Activated CD4-positive, alpha-beta T cell treated with anti-CD3 and anti-CD28 coated beads for 36 hours (primary cell): ENCODE measurements at regions not wholly inside any gene's neighbourhood (a gene's known extent, or its start where the extent isn't known, plus 50 kb on each side); places are given as distances from the start of the nearest gene placed in this dataset.

Experiments
- ATAC-seq: fragments of 200-7000 bp; cut with Tn5 transposase; one replicate; pipeline ENCODE4 v1.10.0; 2021; ENCODE audit warnings: mild to moderate bottlenecking, moderate library complexity
- CTCF ChIA-PET: fragments of 350-600 bp; sonication (Branson Sonifier 250); formaldehyde crosslinking; loops from one replicate; lab custom pipeline; 2021; ENCODE audit warnings: antibody characterized with exemption; lab: Charles Lee
- POLR2A ChIA-PET: fragments of 350-600 bp; sonication (Branson Sonifier 250); formaldehyde crosslinking; loops from one replicate; lab custom pipeline; 2021; ENCODE audit warnings: antibody characterized with exemption, inconsistent platforms; lab: Charles Lee
- DNase-seq: peaks from one replicate; pipeline ENCODE4 v3.0.0-alpha.2; 2020
- H3K27ac Mint-ChIP-seq: one replicate; pipeline ENCODE4 v1.8.0; 2021; ENCODE audit warnings: mixed read lengths
- H3K27me3 Mint-ChIP-seq: one replicate; pipeline ENCODE4 v1.8.0; 2021; ENCODE audit warnings: mixed read lengths
- H3K36me3 Mint-ChIP-seq: one replicate; pipeline ENCODE4 v1.8.0; 2021; ENCODE audit warnings: low read depth, mixed read lengths
- H3K4me1 Mint-ChIP-seq: one replicate; pipeline ENCODE4 v1.8.0; 2021; ENCODE audit warnings: mixed read lengths
- H3K4me3 Mint-ChIP-seq: one replicate; pipeline ENCODE4 v1.8.0; 2021; ENCODE audit warnings: mild to moderate bottlenecking, moderate library complexity, mixed read lengths
- H3K9me3 Mint-ChIP-seq: one replicate; pipeline ENCODE4 v1.8.0; 2021; ENCODE audit warnings: low read depth, mixed read lengths
- intact Hi-C, 2 experiments: fragments of 100-400 bp; cut with DNase I in 1 of 2; cut with micrococcal nuclease in 1 of 2; formaldehyde crosslinking; loops; one replicate each; pipeline versions ENCODE4 v1.14.2 to v1.15.1; 2022 to 2024; cut with DNase I, micrococcal nuclease

DNA sequence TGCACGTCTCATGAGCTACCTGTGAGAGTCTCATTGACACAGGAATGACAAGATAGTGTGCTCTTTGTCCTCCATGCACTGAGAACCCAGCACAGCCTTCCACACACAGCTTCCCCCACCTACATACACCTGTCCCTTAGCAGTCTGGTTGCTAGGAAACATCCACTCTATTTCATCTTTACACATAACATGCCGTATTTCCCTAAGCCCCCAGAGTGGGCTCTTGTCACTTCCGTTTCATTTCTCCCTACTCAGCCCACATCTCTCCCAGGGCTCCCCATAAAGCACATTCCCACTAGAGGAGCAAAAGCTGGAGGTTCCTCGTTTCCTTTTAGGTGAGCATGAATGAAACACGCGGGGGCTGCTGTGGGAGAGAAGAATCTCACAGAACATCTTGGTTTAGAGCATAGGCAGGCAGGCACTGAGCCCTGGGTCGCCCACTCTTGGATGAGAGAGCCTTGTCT is 137.1 kb downstream of the ETS2 start:
- Mint-ChIP-seq H3K9me3 (no peaks in the 10 kb centered on the region), H3K4me3 (no peak overlapping the region), H3K36me3 (no peaks in the 10 kb centered on the region), H3K27ac (no peak overlapping the region), H3K27me3 (no peaks in the 10 kb centered on the region), H3K4me1 (peaks cover 10% of the 10 kb centered on the region)
- ChIA-PET POLR2A (no interaction called here), CTCF (interaction anchor here (0.5 kb wide), 1 partner anchor 267 kb away, joined by 4 read pairs; no protein-coding TSS in a partner anchor)
- no peak for ATAC-seq
- no peak for DNase-seq
- intact Hi-C loops, result no loop called here

- DNase-seq, result no peak
- Mint-ChIP-seq H3K4me3 (no peak overlapping the region), H3K9me3 (no peaks in the 10 kb centered on the region), H3K27me3 (no peaks in the 10 kb centered on the region), H3K27ac (no peak overlapping the region), H3K4me1 (peaks cover 14% of the 10 kb centered on the region), H3K36me3 (no peaks in the 10 kb centered on the region)
- ChIA-PET CTCF (no interaction called here), POLR2A (no interaction called here)
- intact Hi-C loops, result loop anchor here in 1 of 2 experiments (1.0 kb wide), 1 partner anchor 47 kb away; no protein-coding TSS in a partner anchor
- ATAC-seq, result no peak
These were observed 133.0 kb downstream of the ETS2 start for GRCh38 chr21:38938769-38939168.

- CTCF ChIA-PET, result no interaction called here
- ATAC-seq (peak; percentile 93), DNase-seq (peak; percentile 59)
- Mint-ChIP-seq H3K4me1 (peaks cover 14% of the 10 kb centered on the region), H3K4me3 (no peak overlapping the region), H3K9me3 (no peaks in the 10 kb centered on the region), H3K36me3 (no peaks in the 10 kb centered on the region), H3K27ac (peak overlapping the region; percentile 29), H3K27me3 (no peaks in the 10 kb centered on the region)
- intact Hi-C loops, result loop anchor here in 1 of 2 experiments (1.0 kb wide), 1 partner anchor 47 kb away; no protein-coding TSS in a partner anchor
- POLR2A ChIA-PET, result no interaction called here
These were observed 132.6 kb downstream of the ETS2 start for GRCh38 chr21:38938343-38938742.

- no peak overlapping the region for H3K4me3 Mint-ChIP-seq
- ATAC-seq (no peak), DNase-seq (no peak)
- intact Hi-C loops, result loop anchor here in 1 of 2 experiments (1.0 kb wide), 1 partner anchor 47 kb away; no protein-coding TSS in a partner anchor
- H3K9me3 Mint-ChIP-seq, result no peaks in the 10 kb centered on the region
- H3K27ac Mint-ChIP-seq, result peak overlapping the region; percentile 29
- CTCF ChIA-PET, result no interaction called here
- no peaks in the 10 kb centered on the region for H3K27me3 Mint-ChIP-seq
- POLR2A ChIA-PET, result no interaction called here
- peaks cover 14% of the 10 kb centered on the region for H3K4me1 Mint-ChIP-seq
- H3K36me3 Mint-ChIP-seq, result no peaks in the 10 kb centered on the region
These were observed 132.1 kb downstream of the ETS2 start for GRCh38 chr21:38937844-38938243.

GRCh38 chr21:38937286-38937790 is 131.6 kb downstream of the ETS2 start:
- ChIA-PET CTCF (no interaction called here), POLR2A (no interaction called here)
- Mint-ChIP-seq H3K27ac (no peak overlapping the region), H3K9me3 (no peaks in the 10 kb centered on the region), H3K4me1 (peaks cover 14% of the 10 kb centered on the region), H3K27me3 (no peaks in the 10 kb centered on the region), H3K36me3 (no peaks in the 10 kb centered on the region), H3K4me3 (no peak overlapping the region)
- intact Hi-C loops, result no loop called here
- DNase-seq (no peak), ATAC-seq (no peak)

DNA sequence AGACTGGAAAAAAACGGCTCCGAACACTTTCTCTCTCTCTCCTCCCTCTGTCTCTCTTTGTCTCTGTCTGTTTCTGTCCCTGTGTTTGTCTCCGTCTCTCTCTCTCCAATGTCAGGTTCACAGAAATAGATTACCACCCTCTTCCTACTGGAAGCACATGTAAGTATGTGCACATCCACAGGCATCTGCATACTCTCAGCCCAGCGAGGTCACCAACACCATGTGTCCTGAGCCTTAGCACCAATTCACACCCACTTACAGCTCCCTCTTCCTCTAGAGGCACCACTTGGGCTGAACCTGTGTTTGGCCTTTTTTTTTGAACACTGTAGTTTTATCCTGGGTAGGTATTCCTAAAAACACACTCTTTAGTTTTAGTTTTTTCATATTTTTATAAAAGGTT is 130.5 kb downstream of the ETS2 start:
- DNase-seq (no peak), ATAC-seq (no peak)
- no peaks in the 10 kb centered on the region for H3K36me3 Mint-ChIP-seq
- ChIA-PET CTCF (interaction anchor here (0.8 kb wide), 1 partner anchor 9 kb away, joined by 3 read pairs; no protein-coding TSS in a partner anchor), POLR2A (no interaction called here)
- H3K4me1 Mint-ChIP-seq, result peaks cover 14% of the 10 kb centered on the region
- H3K27ac Mint-ChIP-seq, result no peak overlapping the region
- no peak overlapping the region for H3K4me3 Mint-ChIP-seq
- intact Hi-C loops, result no loop called here
- no peaks in the 10 kb centered on the region for H3K27me3 Mint-ChIP-seq
- no peaks in the 10 kb centered on the region for H3K9me3 Mint-ChIP-seq

GRCh38 chr21:38933731-38934130 is 128.0 kb downstream of the ETS2 start:
- no peak for ATAC-seq
- intact Hi-C loops, result no loop called here
- no peak overlapping the region for H3K4me3 Mint-ChIP-seq
- H3K27ac Mint-ChIP-seq, result no peak overlapping the region
- no peaks in the 10 kb centered on the region for H3K36me3 Mint-ChIP-seq
- CTCF ChIA-PET, result no interaction called here
- POLR2A ChIA-PET, result no interaction called here
- no peak for DNase-seq
- no peaks in the 10 kb centered on the region for H3K27me3 Mint-ChIP-seq
- H3K4me1 Mint-ChIP-seq, result peaks cover 13% of the 10 kb centered on the region
- H3K9me3 Mint-ChIP-seq, result peaks cover 5% of the 10 kb centered on the region

GRCh38 chr21:38931291-38931690 is 125.6 kb downstream of the ETS2 start:
- H3K4me1 Mint-ChIP-seq, result no peaks in the 10 kb centered on the region
- DNase-seq, result no peak
- ChIA-PET POLR2A (no interaction called here), CTCF (interaction anchor here (0.8 kb wide), 1 partner anchor 1152 kb away, joined by 3 read pairs; no protein-coding TSS in a partner anchor)
- peaks cover 5% of the 10 kb centered on the region for H3K9me3 Mint-ChIP-seq
- H3K27me3 Mint-ChIP-seq, result peaks cover 6% of the 10 kb centered on the region
- no peak overlapping the region for H3K27ac Mint-ChIP-seq
- ATAC-seq, result no peak
- H3K36me3 Mint-ChIP-seq, result no peaks in the 10 kb centered on the region
- no peak overlapping the region for H3K4me3 Mint-ChIP-seq
- intact Hi-C loops, result no loop called here

- ChIA-PET POLR2A (no interaction called here), CTCF (interaction anchor here (0.6 to 0.8 kb wide), 2 partner anchors 21 to 1152 kb away, joined by 3 read pairs; no protein-coding TSS in a partner anchor)
These were observed 125.1 kb downstream of the ETS2 start for GRCh38 chr21:38930853-38931252.

GRCh38 chr21:38930066-38930465 is 124.3 kb downstream of the ETS2 start:
- ChIA-PET CTCF (interaction anchor here (0.6 kb wide), 1 partner anchor 22 kb away, joined by 3 read pairs; no protein-coding TSS in a partner anchor), POLR2A (no interaction called here)
- no peak for DNase-seq
- Mint-ChIP-seq H3K9me3 (peaks cover 5% of the 10 kb centered on the region), H3K4me1 (peaks cover 3% of the 10 kb centered on the region), H3K27me3 (peaks cover 10% of the 10 kb centered on the region), H3K36me3 (no peaks in the 10 kb centered on the region), H3K27ac (no peak overlapping the region), H3K4me3 (no peak overlapping the region)
- no peak for ATAC-seq
- intact Hi-C loops, result no loop called here

More at GRCh38 chr21:38930853-38931252, 125.1 kb downstream of the ETS2 start:
- H3K36me3 Mint-ChIP-seq, result no peaks in the 10 kb centered on the region
- ATAC-seq (no peak), DNase-seq (no peak)
- peaks cover 8% of the 10 kb centered on the region for H3K27me3 Mint-ChIP-seq
- H3K9me3 Mint-ChIP-seq, result peaks cover 5% of the 10 kb centered on the region
- intact Hi-C loops, result no loop called here
- no peak overlapping the region for H3K4me3 Mint-ChIP-seq
- H3K27ac Mint-ChIP-seq, result no peak overlapping the region
- H3K4me1 Mint-ChIP-seq, result no peaks in the 10 kb centered on the region

GRCh38 chr21:38929652-38930051 is 123.9 kb downstream of the ETS2 start:
- POLR2A ChIA-PET, result no interaction called here
- peaks cover 14% of the 10 kb centered on the region for H3K27me3 Mint-ChIP-seq
- H3K9me3 Mint-ChIP-seq, result peaks cover 5% of the 10 kb centered on the region
- intact Hi-C loops, result no loop called here
- H3K27ac Mint-ChIP-seq, result no peak overlapping the region
- DNase-seq, result no peak
- CTCF ChIA-PET, result no interaction called here
- ATAC-seq, result no peak
- no peak overlapping the region for H3K4me3 Mint-ChIP-seq
- no peaks in the 10 kb centered on the region for H3K36me3 Mint-ChIP-seq
- peaks cover 3% of the 10 kb centered on the region for H3K4me1 Mint-ChIP-seq

DNA sequence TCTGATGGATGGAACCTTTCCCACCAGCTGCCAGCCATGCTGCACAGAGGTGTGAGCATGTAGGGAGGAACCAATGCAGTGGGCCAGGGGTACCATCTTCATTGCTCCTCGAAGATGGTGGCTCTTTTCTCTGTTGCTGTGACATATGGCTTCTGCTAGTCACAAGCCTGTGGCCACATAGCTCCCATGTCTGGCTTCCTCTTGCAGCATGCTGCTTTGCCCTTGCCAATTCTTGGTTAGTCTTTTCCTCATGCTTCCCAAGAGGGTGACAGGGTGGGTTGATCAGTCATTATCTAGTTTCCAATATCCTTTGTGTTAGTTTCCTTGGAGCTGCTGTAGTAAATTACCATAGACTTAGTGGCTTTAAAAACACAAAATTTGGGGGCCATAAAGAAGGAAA is 123.4 kb downstream of the ETS2 start:
- intact Hi-C loops, result no loop called here
- POLR2A ChIA-PET, result no interaction called here
- DNase-seq, result no peak

More for the DNA sequence above, 123.4 kb downstream of the ETS2 start:
- Mint-ChIP-seq H3K4me3 (no peak overlapping the region), H3K27me3 (peaks cover 14% of the 10 kb centered on the region), H3K4me1 (peaks cover 3% of the 10 kb centered on the region), H3K9me3 (peaks cover 5% of the 10 kb centered on the region), H3K36me3 (no peaks in the 10 kb centered on the region), H3K27ac (no peak overlapping the region)
- no peak for ATAC-seq
- CTCF ChIA-PET, result no interaction called here
